Fibroblast of upper back skin (primary cell): ENCODE measurements at regions not wholly inside any gene's neighbourhood (a gene's known extent, or its start where the extent isn't known, plus 50 kb on each side); places are given as distances from the start of the nearest gene placed in this dataset.
"Not testable (repeated sequence)": the region's sequence is repeated elsewhere in the genome, so short reads cannot be mapped to it uniquely, and the experiment has no call there.

Experiments
- DNase-seq: peaks from one replicate; pipeline ENCODE4 v3.0.0-alpha.2; 2013

- DNase-seq: no peak
Observed at GRCh38 chr6:71206089-71206488, 82.5 kb upstream of the OGFRL1 start.

GRCh38 chr6:71209206-71209605 is 79.4 kb upstream of the OGFRL1 start:
- DNase-seq: no peak

GRCh38 chr6:71209626-71210025 is 79.0 kb upstream of the OGFRL1 start:
- DNase-seq: no peak

- DNase-seq: no peak
Observed at GRCh38 chr6:71211799-71212198, 76.8 kb upstream of the OGFRL1 start.

GRCh38 chr6:71220466-71220865 is 68.1 kb upstream of the OGFRL1 start:
- no peak for DNase-seq

GRCh38 chr6:71222671-71223070 is 65.9 kb upstream of the OGFRL1 start:
- no peak for DNase-seq

GRCh38 chr6:71224011-71224410 is 64.6 kb upstream of the OGFRL1 start:
- DNase-seq: no peak

- DNase-seq: no peak
Observed at GRCh38 chr6:71226151-71226550, 62.5 kb upstream of the OGFRL1 start.

GRCh38 chr6:71228461-71229041 is 60.1 kb upstream of the OGFRL1 start:
- DNase-seq: peak; percentile 36

- no peak for DNase-seq
Observed at GRCh38 chr6:71229477-71229876, 59.1 kb upstream of the OGFRL1 start.

- not testable (repeated sequence) for DNase-seq
Observed at GRCh38 chr6:71232890-71233289, 55.7 kb upstream of the OGFRL1 start.

GRCh38 chr6:71236926-71237434 is 51.6 kb upstream of the OGFRL1 start:
- DNase-seq: no peak

- peak; percentile 62 for DNase-seq
Observed at GRCh38 chr6:71238351-71238750, 50.3 kb upstream of the OGFRL1 start.
